IPS DF 4.7 (cell line): ENCODE measurements at regions not wholly inside any gene's neighbourhood (a gene's known extent, or its start where the extent isn't known, plus 50 kb on each side); places are given as distances from the start of the nearest gene placed in this dataset.

Experiments
- DNase-seq: peaks from one replicate; pipeline ENCODE4 v3.0.0-alpha.2; 2013; ENCODE audit warnings: low spot score; ENCODE audit errors: extremely low read depth

DNA sequence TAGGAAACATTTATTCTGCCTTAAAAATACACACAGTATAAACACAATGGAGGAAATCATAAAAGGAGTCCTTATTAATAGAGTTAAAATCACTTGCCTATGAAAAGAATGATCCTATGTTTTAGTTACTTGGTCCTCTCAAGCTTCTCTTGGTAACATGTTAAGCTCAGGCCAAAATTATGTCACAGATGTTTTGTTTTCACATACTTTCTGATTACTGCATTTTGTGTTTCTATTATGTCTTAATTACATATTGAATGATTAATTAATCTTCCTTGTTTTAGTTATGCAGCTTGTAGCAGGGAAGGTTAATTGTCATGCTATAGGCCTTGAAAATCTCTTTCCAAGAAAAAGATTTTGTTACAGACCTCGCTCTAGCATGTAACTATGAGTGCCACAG lies 406.0 kb downstream of the PLA2G4A start:
- no peak for DNase-seq

GRCh38 chr1:187236199-187236598 lies 407.4 kb downstream of the PLA2G4A start:
- no peak for DNase-seq

- no peak for DNase-seq
Observed at GRCh38 chr1:187236676-187237075, 407.9 kb downstream of the PLA2G4A start.

DNA sequence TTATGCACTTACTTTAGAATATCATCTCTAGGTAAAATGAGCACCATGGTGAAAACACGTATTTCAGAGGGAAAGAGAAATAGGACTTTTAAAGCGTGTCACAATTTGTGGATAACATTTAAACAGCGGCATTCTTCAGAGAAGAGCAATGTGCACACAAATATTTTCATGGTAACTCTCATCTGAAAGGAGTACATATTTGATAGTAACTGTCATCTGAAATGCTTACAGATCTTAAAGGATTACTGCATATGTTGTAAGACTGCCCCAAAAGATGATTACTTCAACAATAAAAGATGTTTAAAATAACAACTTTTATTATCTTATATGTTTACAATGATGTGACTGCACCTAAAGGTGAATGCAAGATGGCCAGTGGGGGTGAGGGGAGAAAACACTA lies 408.8 kb downstream of the PLA2G4A start:
- no peak for DNase-seq

GRCh38 chr1:187241971-187242370 lies 413.2 kb downstream of the PLA2G4A start:
- DNase-seq: no peak

DNA sequence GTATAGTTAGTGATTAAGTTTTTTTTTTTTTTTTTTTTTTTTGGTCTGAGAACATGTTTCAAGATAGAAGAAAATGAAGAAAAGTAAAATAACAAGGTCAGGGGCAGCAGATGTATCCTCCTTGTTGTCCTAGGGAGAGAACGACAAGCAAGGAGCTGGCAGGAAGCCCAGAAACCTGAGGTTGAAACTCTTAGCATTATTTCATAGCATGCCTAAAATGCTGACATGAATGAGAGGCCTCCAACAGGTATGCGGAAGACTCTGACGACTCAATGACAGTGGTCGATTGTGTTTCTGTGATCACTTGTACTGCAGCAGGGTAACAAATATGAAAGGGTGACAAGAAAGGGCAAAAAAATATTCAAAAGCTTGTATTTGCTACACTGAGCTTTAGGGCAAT lies 415.9 kb downstream of the PLA2G4A start:
- no peak for DNase-seq

GRCh38 chr1:187245201-187245600 lies 416.5 kb downstream of the PLA2G4A start:
- DNase-seq: no peak

- no peak for DNase-seq
Observed at GRCh38 chr1:187249196-187249595, 420.4 kb downstream of the PLA2G4A start.

- DNase-seq: no peak
Observed at GRCh38 chr1:187252923-187253322, 424.2 kb downstream of the PLA2G4A start.

DNA sequence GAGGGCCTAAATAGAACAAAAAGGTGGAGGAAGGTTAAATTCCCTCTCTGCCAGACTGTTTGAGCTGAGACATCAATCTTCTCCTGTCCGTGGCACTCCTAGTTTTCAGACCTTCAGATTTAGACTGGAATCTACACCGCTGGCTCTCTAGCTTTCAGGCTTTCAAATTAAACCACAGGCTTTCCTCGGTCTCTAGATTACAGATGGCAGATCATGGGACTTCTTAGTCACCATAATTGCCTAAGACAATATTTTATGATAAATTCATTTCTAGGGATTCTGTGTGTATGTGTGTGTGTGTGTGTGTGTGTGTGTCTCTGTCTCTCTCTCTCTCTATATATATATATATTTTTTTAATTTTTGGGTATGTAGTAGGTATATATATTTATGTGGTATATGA lies 428.7 kb downstream of the PLA2G4A start:
- no peak for DNase-seq

DNA sequence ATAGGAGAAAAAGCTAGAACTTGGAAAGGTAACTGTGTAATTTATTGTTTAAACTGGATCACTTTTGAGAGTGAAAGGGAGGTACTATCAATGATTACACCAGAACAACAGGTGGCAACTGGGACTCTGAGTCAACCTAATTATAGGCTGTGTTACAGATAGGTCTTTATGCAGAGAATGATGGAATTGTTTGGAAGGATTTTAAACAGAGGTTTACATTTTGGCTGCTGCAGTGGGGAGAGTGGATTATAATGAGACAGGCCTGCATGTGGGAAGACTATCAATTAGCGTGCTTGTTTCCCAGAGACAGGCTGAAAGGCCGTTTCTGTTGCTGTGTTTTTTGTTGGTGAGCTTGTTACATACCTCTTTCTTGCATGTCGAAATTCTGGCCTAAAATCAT lies 432.9 kb downstream of the PLA2G4A start:
- no peak for DNase-seq

DNA sequence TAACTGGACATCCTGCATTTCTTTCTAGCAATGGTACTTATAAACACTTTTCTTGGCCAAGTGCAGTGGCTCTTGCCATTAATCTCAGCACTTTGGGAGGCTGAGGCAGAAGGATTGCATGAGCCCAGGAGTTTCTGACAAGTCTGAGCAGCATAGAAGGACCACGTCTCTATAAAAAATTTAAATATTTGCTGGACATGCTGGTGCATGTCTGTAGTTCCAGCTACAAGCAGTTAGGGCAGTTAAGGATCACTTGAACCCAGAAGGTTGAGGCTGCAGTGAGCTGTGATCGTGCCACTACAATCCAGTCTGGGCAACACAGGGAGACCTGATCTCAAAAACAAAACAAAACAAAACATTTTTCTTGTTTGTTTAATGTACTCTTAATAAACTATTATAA lies 434.0 kb downstream of the PLA2G4A start:
- no peak for DNase-seq

GRCh38 chr1:187264995-187265602 lies 436.4 kb downstream of the PLA2G4A start:
- DNase-seq: peak; percentile 16

DNA sequence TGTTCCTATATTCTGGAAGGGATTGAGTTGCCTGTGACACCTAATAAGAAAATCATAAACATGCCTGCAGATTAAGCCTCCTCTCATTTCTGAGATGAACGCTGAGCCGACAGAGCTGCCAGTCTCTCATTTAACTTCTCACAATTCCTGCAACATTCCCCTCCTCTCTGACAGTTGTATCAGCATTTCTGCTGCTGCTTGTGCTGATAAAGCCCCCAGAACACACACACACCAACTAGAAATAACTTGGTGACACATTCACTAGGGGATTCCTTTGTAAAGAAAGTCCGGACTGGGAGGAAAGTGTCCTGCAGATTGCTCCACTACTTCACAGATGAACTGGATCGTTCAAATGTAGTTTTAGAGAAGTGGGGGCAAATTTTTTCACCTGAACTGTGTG lies 437.3 kb downstream of the PLA2G4A start:
- no peak for DNase-seq

DNA sequence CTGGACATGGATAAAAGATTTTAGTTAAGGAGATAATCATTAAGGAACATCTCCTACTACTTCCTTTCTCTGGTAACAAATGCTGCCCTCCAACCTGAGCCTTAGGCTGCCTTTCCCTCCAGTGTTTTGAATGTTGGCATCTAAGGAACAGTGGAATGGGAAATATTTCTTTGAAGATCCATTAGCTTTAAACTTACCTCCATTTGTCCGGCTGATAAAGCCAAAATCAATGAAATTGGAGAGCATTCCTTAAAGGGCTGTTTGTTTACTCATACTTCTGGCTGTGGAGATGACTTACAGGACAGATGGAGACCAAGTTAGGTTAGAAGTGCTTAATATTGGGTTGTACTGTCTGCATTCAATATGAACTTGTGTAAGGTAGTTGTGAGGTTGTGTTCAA lies 439.1 kb downstream of the PLA2G4A start:
- no peak for DNase-seq

GRCh38 chr1:187270256-187270655 lies 441.5 kb downstream of the PLA2G4A start:
- DNase-seq: no peak

DNA sequence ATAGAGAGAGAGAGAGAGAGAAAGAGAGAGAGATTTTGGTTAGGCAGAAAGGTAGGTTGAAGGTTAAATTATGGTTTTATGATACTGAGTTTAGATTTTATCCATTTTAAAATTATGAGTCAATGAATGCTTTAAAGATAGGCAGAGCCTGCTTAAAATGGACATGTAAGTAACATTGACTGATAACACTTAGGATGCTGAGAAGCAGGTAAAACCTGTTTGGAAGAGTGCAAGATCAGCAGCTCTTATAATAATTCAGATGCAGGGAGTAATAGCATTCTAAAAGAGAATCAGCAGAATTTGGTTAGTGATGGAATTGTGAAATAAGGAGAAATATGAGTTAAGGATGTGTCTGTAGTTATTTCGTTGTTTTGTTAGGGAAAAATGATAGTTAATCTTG lies 446.6 kb downstream of the PLA2G4A start:
- no peak for DNase-seq

DNA sequence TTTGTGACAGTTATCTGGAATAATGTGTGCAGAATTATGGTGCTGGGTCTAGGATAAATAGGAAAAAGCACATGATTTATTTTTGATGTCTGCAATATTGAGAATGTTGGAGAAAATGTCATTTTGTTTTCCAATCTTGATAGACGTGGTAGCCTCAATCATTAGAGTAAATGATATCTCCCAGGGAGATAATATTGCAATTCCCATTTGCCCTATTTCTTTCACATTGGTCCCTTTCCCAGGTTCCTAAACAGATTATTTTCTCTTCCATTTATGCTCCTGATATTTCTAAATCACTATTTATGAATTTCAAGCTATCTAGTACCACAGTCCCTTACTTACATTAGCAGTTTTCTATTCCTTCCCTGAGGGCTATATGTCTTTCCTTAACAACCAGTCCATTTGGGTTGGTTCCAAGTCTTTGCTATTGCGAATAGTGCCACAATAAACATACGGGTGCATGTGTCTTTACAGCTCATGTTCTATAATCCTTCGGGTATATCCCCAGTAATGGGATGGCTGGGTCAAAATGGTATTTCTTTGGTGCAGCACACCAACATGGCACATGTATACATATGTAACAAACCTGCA lies 447.3 kb downstream of the PLA2G4A start:
- DNase-seq: no peak

DNA sequence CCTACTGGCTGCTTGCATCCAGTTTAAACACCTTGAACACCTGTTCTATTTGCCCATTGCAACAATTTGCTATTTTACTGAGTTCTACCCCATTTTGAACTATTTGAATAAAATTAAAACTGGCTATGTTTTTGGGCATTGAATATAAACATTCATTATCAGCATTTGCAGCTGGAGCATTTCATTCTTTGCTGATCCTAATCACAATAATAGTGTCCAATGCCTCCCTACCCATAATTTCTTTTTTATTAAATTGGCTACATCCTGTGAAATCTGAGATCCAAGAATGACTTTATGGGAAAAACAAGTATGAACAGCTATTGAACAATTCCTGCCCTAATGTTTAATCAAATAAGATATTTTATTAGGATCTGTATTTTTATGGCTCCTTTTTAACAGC lies 447.9 kb downstream of the PLA2G4A start:
- DNase-seq: no peak

- no peak for DNase-seq
Observed at GRCh38 chr1:187280031-187280430, 451.3 kb downstream of the PLA2G4A start.

GRCh38 chr1:187281085-187281484 lies 452.3 kb downstream of the PLA2G4A start:
- DNase-seq: no peak

GRCh38 chr1:187283984-187284383 lies 455.2 kb downstream of the PLA2G4A start:
- DNase-seq: no peak

DNA sequence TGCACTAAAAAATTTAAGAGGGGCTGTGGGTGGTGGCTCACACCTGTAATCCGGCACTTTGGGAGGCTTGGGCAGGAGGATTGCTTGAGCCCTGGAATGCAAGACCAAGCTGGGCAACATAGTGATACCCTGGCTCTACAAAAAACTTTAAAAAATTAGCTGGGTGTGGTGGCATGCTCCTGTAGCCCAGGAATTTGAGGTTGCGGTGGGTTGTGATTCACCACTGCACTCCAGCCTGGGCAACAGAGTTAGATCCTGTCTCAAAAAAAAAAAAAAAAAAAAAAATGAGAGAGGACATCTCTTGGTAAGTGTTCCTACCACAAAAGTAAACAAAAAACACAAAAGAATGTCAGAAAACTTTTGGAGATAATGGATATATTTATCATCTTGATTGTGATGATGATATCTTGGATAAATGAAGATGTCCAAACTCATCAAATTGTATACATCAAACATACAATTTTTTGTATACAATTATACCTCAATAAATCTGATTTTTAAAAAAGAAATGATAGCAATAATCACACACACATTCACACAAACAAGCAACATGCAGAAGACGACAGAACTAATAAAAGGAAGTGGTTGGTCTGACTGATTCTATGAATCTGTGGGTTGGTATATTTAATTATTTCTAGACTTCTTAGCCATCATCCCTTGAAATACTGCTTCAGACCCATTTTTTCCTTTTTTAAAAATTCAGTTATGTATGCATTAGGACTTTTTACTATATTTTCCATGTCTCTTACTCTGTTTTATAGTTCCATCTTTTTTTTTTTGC lies 465.9 kb downstream of the PLA2G4A start:
- DNase-seq: no peak
